Left ventricle myocardium inferior (tissue), 1 donor: ENCODE measurements at regions not wholly inside any gene's neighbourhood (a gene's known extent, or its start where the extent isn't known, plus 50 kb on each side); places are given as distances from the start of the nearest gene placed in this dataset.

Source experiments
- DNase-seq: peaks from one replicate; pipeline ENCODE4 v3.0.0-alpha.2; 2020
- H3K27ac ChIP-seq: fragments of 200-600 bp; replicated peaks from 2 replicates; pipeline ENCODE4 v1.8.0; 2021
- H3K27me3 ChIP-seq: fragments of 200-600 bp; 2 replicates; pipeline ENCODE4 v1.8.0; 2021; ENCODE audit warnings: low read depth
- H3K36me3 ChIP-seq: fragments of 200-600 bp; 2 replicates; pipeline ENCODE4 v1.8.0; 2021
- H3K4me1 ChIP-seq: fragments of 200-600 bp; 2 replicates; pipeline ENCODE4 v1.8.0; 2021
- H3K4me3 ChIP-seq: fragments of 200-600 bp; 2 replicates; pipeline ENCODE4 v1.8.0; 2021; ENCODE audit warnings: mild to moderate bottlenecking, moderate library complexity
- H3K9me3 ChIP-seq: fragments of 200-600 bp; replicated peaks from 2 replicates; pipeline ENCODE4 v1.8.0; 2021
- CTCF ChIP-seq: fragments of 200-600 bp; IDR thresholded peaks from 2 replicates; pipeline ENCODE4 v1.8.0; 2021; ENCODE audit warnings: antibody characterized with exemption, mild to moderate bottlenecking, borderline replicate concordance
- intact Hi-C: fragments of 100-400 bp; cut with micrococcal nuclease; formaldehyde crosslinking; loops from one replicate; pipeline ENCODE4 v1.11.0; 2022
- donor health status: DM: no; HTN: yes; CAD: no; lungs with severe emphysema.

GRCh38 chr7:41449286-41449685 is 253.6 kb downstream of the INHBA start:
- no peaks in the 10 kb centered on the region for H3K36me3 ChIP-seq
- no peak for TF ChIP-seq CTCF
- H3K27ac ChIP-seq = no peak overlapping the region
- no peaks in the 10 kb centered on the region for H3K9me3 ChIP-seq
- intact Hi-C loops = no loop called here
- no peaks in the 10 kb centered on the region for H3K27me3 ChIP-seq
- no peak overlapping the region for H3K4me3 ChIP-seq
- H3K4me1 ChIP-seq = peaks cover 16% of the 10 kb centered on the region
- DNase-seq = no peak

GRCh38 chr7:41448104-41448503 is 254.8 kb downstream of the INHBA start:
- H3K27ac ChIP-seq = peak overlapping the region; percentile 33
- DNase-seq = no peak
- H3K4me3 ChIP-seq = no peak overlapping the region
- TF ChIP-seq CTCF = no peak
- peaks cover 16% of the 10 kb centered on the region for H3K4me1 ChIP-seq
- no peaks in the 10 kb centered on the region for H3K36me3 ChIP-seq
- intact Hi-C loops = no loop called here
- H3K9me3 ChIP-seq = no peaks in the 10 kb centered on the region
- no peaks in the 10 kb centered on the region for H3K27me3 ChIP-seq

GRCh38 chr7:41447450-41448042 is 255.3 kb downstream of the INHBA start:
- Histone ChIP-seq H3K4me3 (no peak overlapping the region), H3K27me3 (no peaks in the 10 kb centered on the region), H3K9me3 (no peaks in the 10 kb centered on the region), H3K36me3 (no peaks in the 10 kb centered on the region), H3K4me1 (peaks cover 16% of the 10 kb centered on the region), H3K27ac (peak overlapping the region; percentile 33)
- DNase-seq = no peak
- TF ChIP-seq CTCF = no peak
- intact Hi-C loops = no loop called here

- H3K36me3 ChIP-seq = no peaks in the 10 kb centered on the region
- intact Hi-C loops = no loop called here
- no peak overlapping the region for H3K27ac ChIP-seq
Measured at GRCh38 chr7:41446606-41447449, 256.1 kb downstream of the INHBA start.

GRCh38 chr7:41445946-41446345 is 256.9 kb downstream of the INHBA start:
- Histone ChIP-seq H3K9me3 (no peaks in the 10 kb centered on the region), H3K36me3 (no peaks in the 10 kb centered on the region), H3K4me3 (no peak overlapping the region), H3K27me3 (no peaks in the 10 kb centered on the region), H3K4me1 (peaks cover 16% of the 10 kb centered on the region), H3K27ac (no peak overlapping the region)
- no peak for DNase-seq
- no peak for TF ChIP-seq CTCF
- intact Hi-C loops = no loop called here

More at GRCh38 chr7:41446606-41447449, 256.1 kb downstream of the INHBA start:
- TF ChIP-seq CTCF = no peak
- no peak for DNase-seq
- H3K27me3 ChIP-seq = no peaks in the 10 kb centered on the region
- H3K4me3 ChIP-seq = no peak overlapping the region
- no peaks in the 10 kb centered on the region for H3K9me3 ChIP-seq
- peaks cover 16% of the 10 kb centered on the region for H3K4me1 ChIP-seq
